A549 (cell line): ENCODE measurements at regions not wholly inside any gene's neighbourhood (a gene's known extent, or its start where the extent isn't known, plus 50 kb on each side); places are given as distances from the start of the nearest gene placed in this dataset.

Experiments used
- ATAC-seq, 2 experiments: fragments of 200-7000 bp in 1 of 2; fragments of >200 bp in 1 of 2; cut with Nextera tagmentation in 1 of 2; cut with Tn5 transposase in 1 of 2; 3 replicates each; pipeline versions ENCODE4 v1.8.0 to v1.9.1; 2018 to 2020; ENCODE audit warnings: mild to moderate bottlenecking in 1 of 2, moderate library complexity in 1 of 2
- CTCF ChIA-PET: fragments of 300-600 bp; sonication (Branson Sonifier 250); formaldehyde crosslinking; extraction: SDS; loops from one replicate; lab custom pipeline; 2021; ENCODE audit warnings: antibody characterized with exemption, inconsistent platforms; lab: Yijun Ruan, JAX
- POLR2A ChIA-PET: fragments of 350-600 bp; formaldehyde crosslinking; extraction: SDS; loops from one replicate; lab custom pipeline; 2021; ENCODE audit warnings: antibody characterized with exemption, inconsistent platforms; lab: Yijun Ruan, JAX
- DNase-seq, 2 experiments: peaks; one replicate each; pipeline versions ENCODE4 v3.0.0 to v3.0.0-alpha.2; 2011 to 2016; ENCODE audit warnings: low read depth in 1 of 2, low spot score in 1 of 2
- FAIRE-seq: peaks from 2 replicates; lab custom pipeline; 2011; peaks lifted over from hg19 to GRCh38; lab: Jason Lieb, UNC
- H3K27ac ChIP-seq, 2 experiments: fragments of >200 bp; sonication (Bioruptor Twin); formaldehyde crosslinking; 3 replicates each; pipeline ENCODE4 v1.5.1; 2016 to 2017
- H3K4me1 ChIP-seq: fragments of >200 bp; sonication (Bioruptor Twin); formaldehyde crosslinking; 3 replicates; pipeline ENCODE4 v1.6.1; 2016
- H3K4me2 ChIP-seq: fragments of >200 bp; sonication (Bioruptor Twin); formaldehyde crosslinking; 3 replicates; pipeline ENCODE4 v1.6.1; 2016
- H3K4me3 ChIP-seq: fragments of >200 bp; sonication (Bioruptor Twin); formaldehyde crosslinking; 3 replicates; pipeline ENCODE4 v1.5.1; 2016
- H3K9me3 ChIP-seq: fragments of >200 bp; sonication (Bioruptor Twin); formaldehyde crosslinking; 3 replicates; pipeline ENCODE4 v1.6.1; 2016
- CBX2 ChIP-seq: fragments of 200-600 bp; sonication (generic); IDR thresholded peaks from 2 replicates; pipeline ENCODE4 v1.6.1; 2016; ENCODE audit warnings: low read depth, mild to moderate bottlenecking, borderline replicate concordance
- CBX8 ChIP-seq: fragments of 200-600 bp; sonication (generic); IDR thresholded peaks from 2 replicates; pipeline ENCODE4 v1.6.1; 2016
- CEBPB ChIP-seq, 2 experiments: fragments of >200 bp in 1 of 2; sonication (Bioruptor Twin) in 1 of 2; formaldehyde crosslinking in 1 of 2; IDR thresholded peaks; 2 replicates each; pipeline ENCODE4 v1.6.1; 2012 to 2016
- CHD2 ChIP-seq: fragments of 150-350 bp; IDR thresholded peaks from 2 replicates; pipeline ENCODE4 v1.6.1; 2014; ENCODE audit warnings: low read length; ENCODE audit not compliant: partially characterized antibody
- CHD4 ChIP-seq: fragments of 200-600 bp; sonication (generic); IDR thresholded peaks from 2 replicates; pipeline ENCODE4 v1.6.1; 2016; ENCODE audit warnings: antibody characterized with exemption, mild to moderate bottlenecking, borderline replicate concordance
- EP300 ChIP-seq, 2 experiments: fragments of >200 bp; sonication (Bioruptor Twin); formaldehyde crosslinking; IDR thresholded peaks; 2 replicates in 1 of 2; 3 replicates in 1 of 2; pipeline ENCODE4 v1.6.1; 2016 to 2017
- HDAC2 ChIP-seq: fragments of 200-600 bp; sonication (generic); IDR thresholded peaks from 2 replicates; pipeline ENCODE4 v1.6.1; 2016
- HES2 ChIP-seq: fragments of >200 bp; sonication (Bioruptor Twin); formaldehyde crosslinking; IDR thresholded peaks from 2 replicates; pipeline ENCODE4 v1.6.1; 2016
- JUNB ChIP-seq: fragments of >200 bp; sonication (Bioruptor Twin); formaldehyde crosslinking; IDR thresholded peaks from 2 replicates; pipeline ENCODE4 v1.6.1; 2016
- KDM5A ChIP-seq: fragments of 200-600 bp; sonication (generic); IDR thresholded peaks from 2 replicates; pipeline ENCODE4 v1.6.1; 2016; ENCODE audit warnings: antibody characterized with exemption, mild to moderate bottlenecking
- MAFK ChIP-seq: fragments of 450-650 bp; IDR thresholded peaks from 2 replicates; pipeline ENCODE4 v1.6.1; 2014; ENCODE audit not compliant: partially characterized antibody
- MYC ChIP-seq: IDR thresholded peaks from 2 replicates; pipeline ENCODE4 v1.6.1; 2012; ENCODE audit warnings: mild to moderate bottlenecking, inconsistent platforms, low read length, improper control_type of control experiment, borderline replicate concordance
- PHF8 ChIP-seq: fragments of 200-600 bp; sonication (generic); IDR thresholded peaks from 2 replicates; pipeline ENCODE4 v1.6.1; 2016; ENCODE audit warnings: low read depth, mild to moderate bottlenecking, antibody characterized with exemption, moderate library complexity, borderline replicate concordance
- POLR2A ChIP-seq: IDR thresholded peaks from 2 replicates; pipeline ENCODE4 v1.6.1; 2012; ENCODE audit warnings: mild to moderate bottlenecking, low read length
- RAD21 ChIP-seq, 2 experiments: fragments of >200 bp in 1 of 2; sonication (Bioruptor Twin) in 1 of 2; formaldehyde crosslinking in 1 of 2; IDR thresholded peaks in 1 of 2; conservative IDR thresholded peaks in 1 of 2; 2 replicates in 1 of 2; 3 replicates in 1 of 2; pipeline ENCODE4 v1.6.1; 2012 to 2018; ENCODE audit warnings: inconsistent platforms in 1 of 2
- RARB ChIP-seq: fragments of 250-450 bp; sonication (Bioruptor Pico); IDR thresholded peaks from 2 replicates; pipeline ENCODE4 v1.8.0; 2021; ENCODE audit warnings: mild to moderate bottlenecking, moderate library complexity
- RCOR1 ChIP-seq: fragments of 150-350 bp; IDR thresholded peaks from 2 replicates; pipeline ENCODE4 v1.6.1; 2014; ENCODE audit warnings: antibody characterized with exemption, low read length, low read depth
- RFX5 ChIP-seq: fragments of 450-650 bp; IDR thresholded peaks from 2 replicates; pipeline ENCODE4 v1.7.1; 2014; ENCODE audit warnings: antibody characterized with exemption, mild to moderate bottlenecking, moderate library complexity
- TP53 ChIP-seq: fragments of 250-450 bp; sonication (Bioruptor Pico); IDR thresholded peaks from 2 replicates; pipeline ENCODE4 v1.5.0; 2021; ENCODE audit warnings: mild to moderate bottlenecking, moderate library complexity
- USF2 ChIP-seq: fragments of 450-650 bp; IDR thresholded peaks from 2 replicates; pipeline ENCODE4 v1.6.1; 2014; ENCODE audit warnings: antibody characterized with exemption
- ZNF302 ChIP-seq: fragments of 250-450 bp; sonication (Bioruptor Pico); IDR thresholded peaks from 2 replicates; pipeline ENCODE4 v1.9.0; 2021; ENCODE audit warnings: inconsistent platforms, mild to moderate bottlenecking, moderate library complexity
- WGBS: methylation state at CpG from one replicate; pipeline ENCODE4 v1.1.6; 2017; ENCODE audit errors: missing lambda C conversion rate; 5-methylcytosine and 5-hydroxymethylcytosine counted together
- TF ChIP-seq, protein P1 (sequence below): IDR thresholded peaks from 2 replicates; pipeline ENCODE4 v1.6.1; 2012; ENCODE audit warnings: low read depth, borderline replicate concordance
- TF ChIP-seq, protein P2 (sequence below): fragments of 250-450 bp; sonication (Bioruptor Pico); IDR thresholded peaks from 2 replicates; pipeline ENCODE4 v1.5.0; 2021; ENCODE audit warnings: mild to moderate bottlenecking, moderate library complexity, borderline replicate concordance
- TF ChIP-seq, protein P3 (sequence below): IDR thresholded peaks from 2 replicates; pipeline ENCODE4 v1.6.1; 2012
- TF ChIP-seq, protein P4 (sequence below): fragments of >200 bp; sonication (Bioruptor Twin); formaldehyde crosslinking; IDR thresholded peaks from 3 replicates; pipeline ENCODE4 v1.5.1; 2016

GRCh38 chr16:64445649-64446048 lies 676.2 kb downstream of the CDH11 start:
- CTCF ChIA-PET: no interaction called here
- H3K4me3 ChIP-seq: no peak overlapping the region
- WGBS: 19% methylated on average over 3 of the region's 3 CpGs
- TF ChIP-seq RCOR1 (no peak), USF2 (no peak), MYC (no peak)
- H3K4me2 ChIP-seq: no peak overlapping the region
- no peak for FAIRE-seq
- H3K4me1 ChIP-seq: no peaks in the 10 kb centered on the region
- no peak for DNase-seq
- H3K9me3 ChIP-seq: no peaks in the 10 kb centered on the region
- H3K27ac ChIP-seq: no peak overlapping the region
- POLR2A ChIA-PET: no interaction called here
- ATAC-seq: no peak

DNA sequence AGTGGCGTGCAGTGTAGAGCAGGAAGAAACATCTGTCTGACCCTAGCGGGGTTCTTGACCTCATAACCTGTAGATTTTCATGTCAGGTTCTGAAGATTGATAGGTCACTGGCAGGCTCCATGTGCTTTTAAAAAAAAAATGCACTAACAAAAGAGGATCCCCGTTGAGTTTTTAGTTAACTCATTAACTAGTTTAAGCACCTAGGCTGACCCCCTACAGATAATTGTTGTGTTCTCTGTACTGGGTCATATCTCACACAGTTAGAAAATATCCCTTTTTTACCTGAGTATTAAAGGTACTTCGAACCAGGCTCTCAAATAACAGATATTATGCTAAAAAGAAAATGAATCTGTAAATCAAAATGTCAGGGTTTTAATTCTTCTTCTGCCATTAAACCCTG lies 676.6 kb downstream of the CDH11 start:
- CTCF ChIA-PET: no interaction called here
- POLR2A ChIA-PET: no interaction called here
- FAIRE-seq (no peak), ATAC-seq (no peak)
- Histone ChIP-seq H3K27ac (no peak overlapping the region), H3K4me3 (no peak overlapping the region), H3K4me2 (no peak overlapping the region), H3K9me3 (no peaks in the 10 kb centered on the region), H3K4me1 (no peaks in the 10 kb centered on the region)
- TF ChIP-seq ZNF302 (no peak), EP300 (IDR thresholded peaks at IDR 0.05) (no peak), POLR2A (no peak), RARB (CRISPR knock-in tag) (no peak), MAFK (no peak), CEBPB (IDR thresholded peaks at IDR 0.05) (no peak), HDAC2 (no peak), RFX5 (no peak), RAD21 (conservative IDR thresholded peaks at IDR 0.05 in 1 of 2, IDR thresholded peaks at IDR 0.05 in 1 of 2) (no peak), JUNB (no peak)
- TF ChIP-seq, protein P1, sequence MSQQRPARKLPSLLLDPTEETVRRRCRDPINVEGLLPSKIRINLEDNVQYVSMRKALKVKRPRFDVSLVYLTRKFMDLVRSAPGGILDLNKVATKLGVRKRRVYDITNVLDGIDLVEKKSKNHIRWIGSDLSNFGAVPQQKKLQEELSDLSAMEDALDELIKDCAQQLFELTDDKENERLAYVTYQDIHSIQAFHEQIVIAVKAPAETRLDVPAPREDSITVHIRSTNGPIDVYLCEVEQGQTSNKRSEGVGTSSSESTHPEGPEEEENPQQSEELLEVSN: no peak
- TF ChIP-seq, protein P2, sequence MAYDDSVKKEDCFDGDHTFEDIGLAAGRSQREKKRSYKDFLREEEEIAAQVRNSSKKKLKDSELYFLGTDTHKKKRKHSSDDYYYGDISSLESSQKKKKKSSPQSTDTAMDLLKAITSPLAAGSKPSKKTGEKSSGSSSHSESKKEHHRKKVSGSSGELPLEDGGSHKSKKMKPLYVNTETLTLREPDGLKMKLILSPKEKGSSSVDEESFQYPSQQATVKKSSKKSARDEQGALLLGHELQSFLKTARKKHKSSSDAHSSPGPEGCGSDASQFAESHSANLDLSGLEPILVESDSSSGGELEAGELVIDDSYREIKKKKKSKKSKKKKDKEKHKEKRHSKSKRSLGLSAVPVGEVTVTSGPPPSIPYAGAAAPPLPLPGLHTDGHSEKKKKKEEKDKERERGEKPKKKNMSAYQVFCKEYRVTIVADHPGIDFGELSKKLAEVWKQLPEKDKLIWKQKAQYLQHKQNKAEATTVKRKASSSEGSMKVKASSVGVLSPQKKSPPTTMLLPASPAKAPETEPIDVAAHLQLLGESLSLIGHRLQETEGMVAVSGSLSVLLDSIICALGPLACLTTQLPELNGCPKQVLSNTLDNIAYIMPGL (CRISPR knock-in tag): no peak
- TF ChIP-seq, all 56 proteins: peak for 0
- no peak for DNase-seq
- whole genome bisulfite sequencing: 6% methylated on average over 4 of the region's 4 CpGs

- no peak overlapping the region for H3K4me3 ChIP-seq
- ATAC-seq (peak; percentile 38 to 62; a peak in 2 of 6 replicates), FAIRE-seq (no peak), DNase-seq (peak in 1 of 2 experiments; percentile 32)
- TF ChIP-seq, protein P3, sequence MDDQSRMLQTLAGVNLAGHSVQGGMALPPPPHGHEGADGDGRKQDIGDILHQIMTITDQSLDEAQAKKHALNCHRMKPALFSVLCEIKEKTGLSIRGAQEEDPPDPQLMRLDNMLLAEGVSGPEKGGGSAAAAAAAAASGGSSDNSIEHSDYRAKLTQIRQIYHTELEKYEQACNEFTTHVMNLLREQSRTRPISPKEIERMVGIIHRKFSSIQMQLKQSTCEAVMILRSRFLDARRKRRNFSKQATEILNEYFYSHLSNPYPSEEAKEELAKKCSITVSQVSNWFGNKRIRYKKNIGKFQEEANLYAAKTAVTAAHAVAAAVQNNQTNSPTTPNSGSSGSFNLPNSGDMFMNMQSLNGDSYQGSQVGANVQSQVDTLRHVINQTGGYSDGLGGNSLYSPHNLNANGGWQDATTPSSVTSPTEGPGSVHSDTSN: no peak
- no peak for TF ChIP-seq ZNF302
- TF ChIP-seq TP53 (CRISPR knock-in tag): no peak
- no peak for TF ChIP-seq PHF8
- TF ChIP-seq MYC: no peak
- no peak for TF ChIP-seq CHD4
- no peak for TF ChIP-seq CBX2
- no peak for TF ChIP-seq KDM5A
- no peak for TF ChIP-seq CBX8
- no peak for TF ChIP-seq CHD2
- TF ChIP-seq, protein P4, sequence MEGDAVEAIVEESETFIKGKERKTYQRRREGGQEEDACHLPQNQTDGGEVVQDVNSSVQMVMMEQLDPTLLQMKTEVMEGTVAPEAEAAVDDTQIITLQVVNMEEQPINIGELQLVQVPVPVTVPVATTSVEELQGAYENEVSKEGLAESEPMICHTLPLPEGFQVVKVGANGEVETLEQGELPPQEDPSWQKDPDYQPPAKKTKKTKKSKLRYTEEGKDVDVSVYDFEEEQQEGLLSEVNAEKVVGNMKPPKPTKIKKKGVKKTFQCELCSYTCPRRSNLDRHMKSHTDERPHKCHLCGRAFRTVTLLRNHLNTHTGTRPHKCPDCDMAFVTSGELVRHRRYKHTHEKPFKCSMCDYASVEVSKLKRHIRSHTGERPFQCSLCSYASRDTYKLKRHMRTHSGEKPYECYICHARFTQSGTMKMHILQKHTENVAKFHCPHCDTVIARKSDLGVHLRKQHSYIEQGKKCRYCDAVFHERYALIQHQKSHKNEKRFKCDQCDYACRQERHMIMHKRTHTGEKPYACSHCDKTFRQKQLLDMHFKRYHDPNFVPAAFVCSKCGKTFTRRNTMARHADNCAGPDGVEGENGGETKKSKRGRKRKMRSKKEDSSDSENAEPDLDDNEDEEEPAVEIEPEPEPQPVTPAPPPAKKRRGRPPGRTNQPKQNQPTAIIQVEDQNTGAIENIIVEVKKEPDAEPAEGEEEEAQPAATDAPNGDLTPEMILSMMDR: no peak
- TF ChIP-seq HES2: no peak
- TF ChIP-seq MAFK: no peak
- TF ChIP-seq RFX5: no peak
- H3K4me2 ChIP-seq: no peak overlapping the region
- WGBS: 11% methylated on average over 3 of the region's 3 CpGs
- H3K4me1 ChIP-seq: no peaks in the 10 kb centered on the region
- no peaks in the 10 kb centered on the region for H3K9me3 ChIP-seq
- H3K27ac ChIP-seq: no peak overlapping the region
- ChIA-PET CTCF (no interaction called here), POLR2A (no interaction called here)
Measured at GRCh38 chr16:64440421-64440831, 681.4 kb downstream of the CDH11 start.
